ENCODE measurements at regions not wholly inside any gene's neighbourhood (a gene's known extent, or its start where the extent isn't known, plus 50 kb on each side); places are given as distances from the start of the nearest gene placed in this dataset.

DNA sequence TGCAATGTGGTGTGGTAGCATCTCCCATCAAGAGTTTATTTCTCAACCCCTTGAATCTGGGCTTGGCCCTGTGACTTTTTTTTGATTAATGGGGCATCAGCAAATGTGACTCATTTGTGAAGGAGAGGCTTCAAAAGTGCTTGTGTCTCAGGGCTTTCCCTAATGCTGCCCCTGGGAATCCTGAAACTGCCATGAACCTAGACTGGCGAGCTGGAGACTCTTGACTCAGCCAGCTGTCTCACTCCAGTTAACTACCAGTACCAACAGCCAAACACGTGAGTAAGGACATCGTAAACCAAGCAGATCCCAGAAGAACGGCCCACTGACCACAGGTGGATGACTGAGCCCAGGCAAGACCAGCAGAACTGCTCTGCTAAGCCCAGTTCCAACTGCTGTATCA, 72.8 kb upstream of the ADTRP start:
- no peaks in the 10 kb centered on the region for H3K9me3 Mint-ChIP-seq (ENCODE audit: insufficient read depth)
- DNase-seq: no peak
- POLR2A ChIA-PET: no interaction called here
- no peaks in the 10 kb centered on the region for H3K4me1 ChIP-seq (ENCODE audit: control insufficient read depth in 2 of 2, insufficient read depth in 2 of 2, low read length in 2 of 2)
- H3K36me3 ChIP-seq (replicated peaks in 1 of 2; ENCODE audit: control extremely low read depth in 1 of 2, control insufficient read depth in 1 of 2, extremely low read depth in 1 of 2, insufficient read depth in 2 of 2, low read length in 1 of 2): no peaks in the 10 kb centered on the region
- TF ChIP-seq, protein P1, sequence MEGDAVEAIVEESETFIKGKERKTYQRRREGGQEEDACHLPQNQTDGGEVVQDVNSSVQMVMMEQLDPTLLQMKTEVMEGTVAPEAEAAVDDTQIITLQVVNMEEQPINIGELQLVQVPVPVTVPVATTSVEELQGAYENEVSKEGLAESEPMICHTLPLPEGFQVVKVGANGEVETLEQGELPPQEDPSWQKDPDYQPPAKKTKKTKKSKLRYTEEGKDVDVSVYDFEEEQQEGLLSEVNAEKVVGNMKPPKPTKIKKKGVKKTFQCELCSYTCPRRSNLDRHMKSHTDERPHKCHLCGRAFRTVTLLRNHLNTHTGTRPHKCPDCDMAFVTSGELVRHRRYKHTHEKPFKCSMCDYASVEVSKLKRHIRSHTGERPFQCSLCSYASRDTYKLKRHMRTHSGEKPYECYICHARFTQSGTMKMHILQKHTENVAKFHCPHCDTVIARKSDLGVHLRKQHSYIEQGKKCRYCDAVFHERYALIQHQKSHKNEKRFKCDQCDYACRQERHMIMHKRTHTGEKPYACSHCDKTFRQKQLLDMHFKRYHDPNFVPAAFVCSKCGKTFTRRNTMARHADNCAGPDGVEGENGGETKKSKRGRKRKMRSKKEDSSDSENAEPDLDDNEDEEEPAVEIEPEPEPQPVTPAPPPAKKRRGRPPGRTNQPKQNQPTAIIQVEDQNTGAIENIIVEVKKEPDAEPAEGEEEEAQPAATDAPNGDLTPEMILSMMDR (IDR thresholded peaks at IDR 0.05): no peak
- TF ChIP-seq EZH2 (IDR thresholded peaks at IDR 0.05; ENCODE audit: borderline replicate concordance, insufficient read depth, low read depth, low read length, poor library complexity, severe bottlenecking): no peak
- H3K4me3 Mint-ChIP-seq: no peak overlapping the region
- H3K27me3 ChIP-seq (replicated peaks in 1 of 4; ENCODE audit: control extremely low read depth in 1 of 4, control insufficient read depth in 3 of 4, insufficient read depth in 4 of 4, low read length in 3 of 4): no peaks in the 10 kb centered on the region
- H3K27me3 Mint-ChIP-seq: peaks cover 6% of the 10 kb centered on the region
- H3K9me3 ChIP-seq (ENCODE audit: control extremely low read depth in 1 of 3, control insufficient read depth in 2 of 3, insufficient read depth in 1 of 3, low read length in 2 of 3): no peaks in the 10 kb centered on the region
- no peak overlapping the region for H3K27ac ChIP-seq (ENCODE audit: low read length in 2 of 2)
- H3K4me1 Mint-ChIP-seq: peaks cover 2% of the 10 kb centered on the region
- WGBS (ENCODE audit: insufficient coverage): 84% methylated on average over 4 of the region's 4 CpGs
- no peak overlapping the region for H2AFZ ChIP-seq (ENCODE audit: insufficient read depth, low read depth, low read length, poor library complexity, severe bottlenecking)
- no peaks in the 10 kb centered on the region for H3K79me2 ChIP-seq (ENCODE audit: control insufficient read depth, insufficient read depth, low read length)
- ATAC-seq (ENCODE audit: low read depth): no peak
- no peak overlapping the region for H3K9ac ChIP-seq (ENCODE audit: low read length)
- H3K4me3 ChIP-seq (ENCODE audit: control extremely low read depth in 1 of 5, extremely low read depth in 1 of 5, insufficient read depth in 1 of 5, low read depth in 2 of 5, low read length in 4 of 5): no peak overlapping the region
- H3K27ac Mint-ChIP-seq: no peak overlapping the region
- no peaks in the 10 kb centered on the region for H4K20me1 ChIP-seq (ENCODE audit: control insufficient read depth, insufficient read depth, low read length, poor library complexity, severe bottlenecking)
- CTCF ChIA-PET: no interaction called here
- intact Hi-C loops (cut with micrococcal nuclease): no loop called here
- H3K4me2 ChIP-seq (replicated peaks; ENCODE audit: low read depth, low read length, poor library complexity, severe bottlenecking): no peak overlapping the region

DNA sequence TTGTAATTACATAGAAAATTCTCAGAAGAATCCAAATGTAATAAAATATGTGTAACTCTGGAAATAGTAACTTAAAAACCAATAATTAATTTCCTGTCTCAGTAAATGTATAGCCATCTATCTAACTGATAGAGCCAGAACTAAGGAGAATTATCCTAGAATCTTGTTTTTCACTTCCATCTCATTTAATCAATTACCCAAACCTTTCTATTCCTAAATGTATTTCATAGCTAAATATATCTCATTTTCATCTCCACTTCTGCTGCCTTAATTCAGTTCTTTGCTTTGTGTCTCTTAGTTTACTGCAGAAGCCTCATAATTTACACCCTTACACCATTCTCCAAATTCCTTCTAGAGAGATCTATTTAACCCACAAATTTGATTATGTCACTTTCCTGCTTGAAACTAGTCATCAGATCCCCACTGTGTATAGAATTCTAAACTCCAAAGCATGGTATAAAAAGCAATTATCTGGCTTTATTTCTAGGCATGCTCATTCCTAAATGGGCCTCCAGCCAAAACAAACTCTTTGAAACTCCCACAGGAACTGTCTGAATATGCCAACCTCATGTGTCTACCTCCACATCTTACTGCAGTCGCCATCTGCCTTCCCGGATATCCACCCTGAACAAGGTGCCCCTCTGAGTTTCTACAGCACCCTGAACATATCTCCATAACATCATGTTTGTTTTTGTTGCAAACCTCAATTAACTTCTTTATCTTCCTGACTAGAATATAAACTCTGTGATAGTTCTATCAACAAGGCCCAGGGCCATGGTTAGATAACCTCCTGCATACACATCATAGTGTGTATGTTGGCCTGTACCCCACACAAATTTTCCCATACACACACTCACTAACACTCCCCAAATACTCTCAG, 70.5 kb upstream of the ADTRP start:
- Histone ChIP-seq H3K9me3 (ENCODE audit: control extremely low read depth in 1 of 3, control insufficient read depth in 2 of 3, insufficient read depth in 1 of 3, low read length in 2 of 3) (no peaks in the 10 kb centered on the region), H3K4me3 (ENCODE audit: control extremely low read depth in 1 of 5, extremely low read depth in 1 of 5, insufficient read depth in 1 of 5, low read depth in 2 of 5, low read length in 4 of 5) (no peak overlapping the region), H3K27ac (ENCODE audit: low read length in 2 of 2) (no peak overlapping the region), H4K20me1 (ENCODE audit: control insufficient read depth, insufficient read depth, low read length, poor library complexity, severe bottlenecking) (no peaks in the 10 kb centered on the region), H3K4me1 (ENCODE audit: control insufficient read depth in 2 of 2, insufficient read depth in 2 of 2, low read length in 2 of 2) (no peaks in the 10 kb centered on the region), H3K9ac (ENCODE audit: low read length) (no peak overlapping the region), H3K36me3 (replicated peaks in 1 of 2; ENCODE audit: control extremely low read depth in 1 of 2, control insufficient read depth in 1 of 2, extremely low read depth in 1 of 2, insufficient read depth in 2 of 2, low read length in 1 of 2) (no peaks in the 10 kb centered on the region), H3K4me2 (replicated peaks; ENCODE audit: low read depth, low read length, poor library complexity, severe bottlenecking) (no peak overlapping the region), H3K79me2 (ENCODE audit: control insufficient read depth, insufficient read depth, low read length) (no peaks in the 10 kb centered on the region), H3K27me3 (replicated peaks in 1 of 4; ENCODE audit: control extremely low read depth in 1 of 4, control insufficient read depth in 3 of 4, insufficient read depth in 4 of 4, low read length in 3 of 4) (no peaks in the 10 kb centered on the region), H2AFZ (ENCODE audit: insufficient read depth, low read depth, low read length, poor library complexity, severe bottlenecking) (no peak overlapping the region)
- ATAC-seq (ENCODE audit: low read depth) (no peak), DNase-seq (no peak)
- H3K27me3 Mint-ChIP-seq: peaks cover 3% of the 10 kb centered on the region
- TF ChIP-seq EZH2 (IDR thresholded peaks at IDR 0.05; ENCODE audit: borderline replicate concordance, insufficient read depth, low read depth, low read length, poor library complexity, severe bottlenecking): no peak
- TF ChIP-seq, protein P1 (IDR thresholded peaks at IDR 0.05): no peak
- WGBS (ENCODE audit: insufficient coverage): 100% methylated on average over 1 of the region's 2 CpGs
- no peak overlapping the region for H3K4me3 Mint-ChIP-seq
- H3K9me3 Mint-ChIP-seq (ENCODE audit: insufficient read depth): no peaks in the 10 kb centered on the region
- ChIA-PET CTCF (no interaction called here), POLR2A (no interaction called here)
- H3K4me1 Mint-ChIP-seq: peaks cover 2% of the 10 kb centered on the region
- intact Hi-C loops (cut with micrococcal nuclease): no loop called here
- H3K27ac Mint-ChIP-seq: no peak overlapping the region
